Left ventricle myocardium inferior (tissue), 1 donor: ENCODE measurements at regions not wholly inside any gene's neighbourhood (a gene's known extent, or its start where the extent isn't known, plus 50 kb on each side); places are given as distances from the start of the nearest gene placed in this dataset.

ENCODE experiments used
- DNase-seq: peaks from one replicate; pipeline ENCODE4 v3.0.0-alpha.2; 2020
- H3K27ac ChIP-seq: fragments of 200-600 bp; replicated peaks from 2 replicates; pipeline ENCODE4 v1.8.0; 2021
- H3K27me3 ChIP-seq: fragments of 200-600 bp; 2 replicates; pipeline ENCODE4 v1.8.0; 2021; ENCODE audit warnings: low read depth
- H3K36me3 ChIP-seq: fragments of 200-600 bp; 2 replicates; pipeline ENCODE4 v1.8.0; 2021
- H3K4me1 ChIP-seq: fragments of 200-600 bp; 2 replicates; pipeline ENCODE4 v1.8.0; 2021
- H3K4me3 ChIP-seq: fragments of 200-600 bp; 2 replicates; pipeline ENCODE4 v1.8.0; 2021; ENCODE audit warnings: mild to moderate bottlenecking, moderate library complexity
- H3K9me3 ChIP-seq: fragments of 200-600 bp; replicated peaks from 2 replicates; pipeline ENCODE4 v1.8.0; 2021
- CTCF ChIP-seq: fragments of 200-600 bp; IDR thresholded peaks from 2 replicates; pipeline ENCODE4 v1.8.0; 2021; ENCODE audit warnings: antibody characterized with exemption, mild to moderate bottlenecking, borderline replicate concordance
- intact Hi-C: fragments of 100-400 bp; cut with micrococcal nuclease; formaldehyde crosslinking; loops from one replicate; pipeline ENCODE4 v1.11.0; 2022
- donor health status: DM: no; HTN: yes; CAD: no; lungs with severe emphysema.

GRCh38 chr18:78766651-78767533, 212.7 kb upstream of the SALL3 start:
- no peaks in the 10 kb centered on the region for H3K4me1 ChIP-seq
- TF ChIP-seq CTCF: no peak
- DNase-seq: no peak
- intact Hi-C loops: no loop called here
- no peaks in the 10 kb centered on the region for H3K36me3 ChIP-seq
- H3K27ac ChIP-seq: no peak overlapping the region
- no peaks in the 10 kb centered on the region for H3K9me3 ChIP-seq
- H3K4me3 ChIP-seq: no peak overlapping the region
- H3K27me3 ChIP-seq: peaks cover 58% of the 10 kb centered on the region

DNA sequence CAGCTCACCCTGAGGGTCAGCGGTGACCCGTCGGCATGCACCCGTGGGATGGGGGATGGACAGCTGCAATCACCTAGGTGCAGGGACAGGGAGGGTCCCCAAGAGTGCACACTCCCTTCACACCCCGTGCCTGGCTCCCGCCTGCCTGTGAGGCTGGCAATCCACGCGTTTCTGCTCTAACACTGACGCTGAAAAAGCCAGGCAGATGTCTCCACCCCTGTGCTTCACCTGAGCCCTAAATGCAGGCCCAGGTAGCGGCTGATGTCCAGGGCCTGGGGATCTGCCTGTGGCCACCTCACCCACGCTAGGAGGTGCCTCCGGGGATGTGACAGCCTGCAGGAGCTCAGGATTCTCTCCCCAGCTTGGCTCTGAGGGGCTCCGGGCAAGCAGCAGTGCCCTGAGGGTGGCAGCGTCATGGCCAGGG, 212.0 kb upstream of the SALL3 start:
- DNase-seq: no peak
- H3K27ac ChIP-seq: no peak overlapping the region
- peaks cover 65% of the 10 kb centered on the region for H3K27me3 ChIP-seq
- no peaks in the 10 kb centered on the region for H3K36me3 ChIP-seq
- H3K4me1 ChIP-seq: no peaks in the 10 kb centered on the region
- no peaks in the 10 kb centered on the region for H3K9me3 ChIP-seq
- intact Hi-C loops: no loop called here
- no peak overlapping the region for H3K4me3 ChIP-seq
- no peak for TF ChIP-seq CTCF

DNA sequence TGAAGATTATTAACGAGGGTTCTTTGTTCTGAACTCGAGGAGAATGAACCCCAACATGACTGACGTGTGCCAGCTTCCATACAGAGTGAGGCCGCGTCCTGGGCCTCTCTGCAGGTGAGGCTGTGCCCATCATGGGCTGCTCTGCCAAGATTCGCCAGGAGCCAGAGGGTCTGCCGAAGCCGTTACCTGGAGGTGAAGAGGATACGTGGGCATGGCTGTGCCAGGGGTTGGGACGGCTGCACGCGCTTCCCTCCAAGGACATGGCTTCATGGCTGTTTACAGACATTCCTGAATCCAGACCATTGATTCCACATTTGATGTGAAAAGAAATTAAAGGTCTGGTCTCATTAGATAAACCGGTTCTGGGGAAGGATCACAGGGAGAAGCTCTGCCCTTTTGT, 211.4 kb upstream of the SALL3 start:
- Histone ChIP-seq H3K4me1 (no peaks in the 10 kb centered on the region), H3K27me3 (peaks cover 71% of the 10 kb centered on the region), H3K36me3 (no peaks in the 10 kb centered on the region), H3K4me3 (no peak overlapping the region), H3K27ac (no peak overlapping the region), H3K9me3 (no peaks in the 10 kb centered on the region)
- no peak for DNase-seq
- intact Hi-C loops: no loop called here
- no peak for TF ChIP-seq CTCF

- no peak for DNase-seq
- intact Hi-C loops: no loop called here
- H3K27ac ChIP-seq: no peak overlapping the region
- no peaks in the 10 kb centered on the region for H3K36me3 ChIP-seq
- H3K4me3 ChIP-seq: no peak overlapping the region
- no peak for TF ChIP-seq CTCF
- no peaks in the 10 kb centered on the region for H3K9me3 ChIP-seq
- no peaks in the 10 kb centered on the region for H3K4me1 ChIP-seq
- peaks cover 77% of the 10 kb centered on the region for H3K27me3 ChIP-seq
Measured at GRCh38 chr18:78768656-78769501, 210.7 kb upstream of the SALL3 start.

- Histone ChIP-seq H3K36me3 (no peaks in the 10 kb centered on the region), H3K27me3 (peaks cover 78% of the 10 kb centered on the region), H3K4me3 (no peak overlapping the region), H3K4me1 (no peaks in the 10 kb centered on the region), H3K9me3 (no peaks in the 10 kb centered on the region), H3K27ac (no peak overlapping the region)
- DNase-seq: no peak
- intact Hi-C loops: no loop called here
- TF ChIP-seq CTCF: no peak
Measured at GRCh38 chr18:78769502-78770105, 210.0 kb upstream of the SALL3 start.
